Lower leg skin (tissue), 3 donors: ENCODE measurements at regions not wholly inside any gene's neighbourhood (a gene's known extent, or its start where the extent isn't known, plus 50 kb on each side); places are given as distances from the start of the nearest gene placed in this dataset.

ENCODE experiments used
- CTCF ChIP-seq, 3 donors: fragments of 450-650 bp; IDR thresholded peaks; one replicate each; pipeline ENCODE4 v1.5.1; 2016; ENCODE audit warnings: antibody characterized with exemption in 3 of 3, mild to moderate bottlenecking in 3 of 3, moderate library complexity in 2 of 3
- POLR2A ChIP-seq, 2 donors: fragments of 450-650 bp; IDR thresholded peaks; one replicate each; pipeline ENCODE4 v1.6.1; 2016 to 2017; ENCODE audit warnings: antibody characterized with exemption in 2 of 2, mild to moderate bottlenecking in 1 of 2, moderate library complexity in 1 of 2

DNA sequence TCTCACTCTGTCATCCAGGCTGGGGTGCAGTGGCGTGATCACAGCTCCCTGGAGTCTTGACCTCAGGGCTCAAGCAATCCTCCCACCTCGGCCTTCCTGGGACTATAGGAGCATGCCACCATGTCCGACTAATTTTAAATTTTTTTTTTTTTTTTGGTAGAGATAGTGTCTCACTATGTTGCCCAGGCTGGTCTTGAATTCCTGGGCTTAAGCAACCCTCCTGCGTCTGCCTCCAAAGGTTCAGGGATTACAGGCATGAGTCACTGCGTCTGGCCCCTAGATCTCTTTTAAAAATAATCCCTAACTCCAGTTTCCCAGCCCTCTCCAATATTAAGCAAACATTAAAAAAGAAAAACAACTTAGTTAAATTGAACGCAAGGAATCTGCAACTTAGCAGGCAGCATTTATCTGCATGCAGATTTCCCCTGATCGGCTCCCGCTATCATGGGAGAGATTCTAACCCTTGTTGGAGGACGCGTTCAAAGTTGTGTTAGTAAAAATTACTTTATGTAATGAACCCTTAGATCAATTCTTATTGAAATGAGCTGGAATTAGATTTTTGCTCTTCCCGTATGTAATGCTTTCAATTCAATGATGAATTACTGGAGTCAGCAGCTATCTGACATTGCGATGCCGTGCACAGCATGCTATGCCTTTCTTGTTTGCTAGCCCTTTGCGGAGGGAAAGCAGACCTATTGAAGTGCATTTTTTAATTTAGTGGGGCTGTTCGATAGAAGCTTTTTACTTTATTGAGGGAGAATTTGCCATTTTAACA lies 171.7 kb downstream of the HAPSTR1 start:
- TF ChIP-seq CTCF (IDR thresholded peaks at IDR 0.05) (no peak), POLR2A (IDR thresholded peaks at IDR 0.05) (no peak)
